ENCODE measurements at regions not wholly inside any gene's neighbourhood (a gene's known extent, or its start where the extent isn't known, plus 50 kb on each side); places are given as distances from the start of the nearest gene placed in this dataset.
"Not testable (repeated sequence)": the region's sequence is repeated elsewhere in the genome, so short reads cannot be mapped to it uniquely, and the experiment has no call there.

DNA sequence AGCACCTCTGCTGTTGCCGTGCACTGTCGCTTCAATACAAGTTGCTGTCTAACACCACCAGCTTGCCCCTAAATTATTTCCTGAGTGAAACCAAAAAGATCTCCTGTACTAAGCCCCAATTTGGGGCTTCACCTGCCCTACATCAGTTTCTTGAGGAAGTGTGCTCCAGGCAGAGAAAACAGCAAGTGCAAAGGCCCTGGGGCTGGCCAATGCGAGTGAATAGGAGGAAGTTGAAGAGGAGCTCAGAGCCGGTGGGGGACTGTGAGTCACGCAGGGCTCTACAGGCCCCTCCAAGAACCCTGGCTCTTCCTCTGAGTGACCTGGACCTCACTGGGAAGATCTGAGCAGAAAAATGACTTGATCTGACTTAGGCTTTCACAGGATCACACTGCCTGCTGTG lies 117.2 kb downstream of the IPO8 start:
- no peak for DNase-seq

DNA sequence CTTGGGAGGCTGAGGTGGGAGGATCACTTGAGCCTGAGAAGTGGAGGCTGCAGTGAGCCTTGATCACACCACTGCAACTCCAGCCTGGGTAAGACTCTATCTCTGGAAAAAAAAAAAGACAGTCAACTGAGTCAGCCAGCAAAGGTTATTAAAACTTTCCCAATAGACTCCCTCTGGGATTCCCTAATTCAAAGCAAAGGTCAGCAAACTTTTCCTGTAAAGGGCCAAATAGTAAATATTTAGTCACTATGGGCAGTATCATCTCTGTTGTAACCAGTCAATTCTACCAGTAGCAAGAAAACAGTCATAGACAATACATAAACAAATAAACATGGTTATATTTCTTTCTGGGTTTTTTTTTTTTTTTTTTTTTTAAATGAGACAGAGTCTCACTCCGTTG lies 122.5 kb downstream of the IPO8 start:
- DNase-seq: no peak

DNA sequence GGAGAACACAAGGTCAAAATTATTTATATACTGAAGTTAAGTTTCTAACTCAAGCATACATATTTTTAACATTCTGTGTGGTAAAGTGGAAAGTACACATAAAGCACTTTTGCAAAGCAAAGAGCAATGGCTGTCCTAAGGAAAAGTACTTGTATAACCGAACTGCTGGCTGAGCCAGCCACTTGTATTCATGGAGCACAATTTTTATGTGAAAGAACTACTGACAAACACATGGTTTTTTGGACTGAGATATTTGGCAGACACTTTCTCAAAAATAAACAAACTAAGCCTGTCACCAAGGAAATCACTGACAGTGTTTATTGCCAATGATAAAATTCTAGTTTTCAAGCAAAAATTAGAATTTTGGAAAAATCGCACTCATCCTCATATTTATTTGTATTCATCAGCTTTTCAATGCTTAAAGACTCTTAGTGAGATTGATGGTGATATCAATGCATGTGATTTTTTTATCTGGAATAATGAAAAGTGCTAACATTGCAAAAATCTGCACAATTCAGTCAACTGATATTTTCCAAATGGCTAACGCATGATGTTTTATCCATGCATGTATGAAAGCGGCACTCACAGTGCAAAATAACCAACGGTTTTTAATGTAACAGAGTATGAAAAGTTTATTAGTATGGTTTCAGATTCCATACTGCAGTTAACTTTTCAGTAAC lies 125.3 kb downstream of the IPO8 start:
- no peak for DNase-seq

- DNase-seq: no peak
Measured at GRCh38 chr12:30569426-30569825, 126.2 kb downstream of the IPO8 start.

DNA sequence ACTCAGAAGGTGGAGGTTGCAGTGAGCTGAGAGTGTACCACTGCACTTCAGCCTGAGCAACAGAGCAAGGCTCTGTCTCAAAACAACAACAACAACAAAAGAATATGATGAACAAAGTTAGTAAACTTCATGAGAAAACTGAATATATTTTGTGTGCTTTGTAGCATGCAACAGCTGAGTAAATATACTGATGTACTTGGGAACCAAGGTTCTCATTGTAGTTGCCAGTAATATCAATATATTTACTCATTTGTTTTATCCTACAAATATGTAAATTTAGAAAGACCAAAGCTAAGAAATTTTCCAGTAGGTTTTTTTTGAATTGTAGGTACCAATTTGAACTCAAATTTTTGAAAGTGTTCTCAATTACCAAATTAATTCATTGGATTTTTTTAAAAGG lies 127.2 kb downstream of the IPO8 start:
- DNase-seq: no peak

- DNase-seq: no peak
Measured at GRCh38 chr12:30567082-30567481, 128.6 kb downstream of the IPO8 start.

DNA sequence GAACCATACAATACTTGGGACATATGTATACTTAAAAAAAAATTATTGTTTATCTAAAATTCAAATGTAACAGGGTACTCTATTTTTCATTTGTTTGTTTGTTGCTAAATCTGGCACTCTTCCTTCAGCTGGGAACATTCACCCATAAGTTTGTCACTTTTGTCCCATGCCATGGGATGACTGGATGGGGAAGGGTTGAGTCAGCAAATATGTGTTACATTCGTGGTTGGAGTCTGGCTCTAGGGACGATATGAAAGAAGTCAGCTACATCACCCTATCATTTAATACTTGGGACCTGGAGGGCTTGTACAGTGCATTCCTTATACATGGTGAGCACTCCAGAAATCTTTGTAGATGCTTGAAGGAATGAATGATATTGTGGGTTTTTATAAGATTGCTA lies 131.3 kb downstream of the IPO8 start:
- no peak for DNase-seq

DNA sequence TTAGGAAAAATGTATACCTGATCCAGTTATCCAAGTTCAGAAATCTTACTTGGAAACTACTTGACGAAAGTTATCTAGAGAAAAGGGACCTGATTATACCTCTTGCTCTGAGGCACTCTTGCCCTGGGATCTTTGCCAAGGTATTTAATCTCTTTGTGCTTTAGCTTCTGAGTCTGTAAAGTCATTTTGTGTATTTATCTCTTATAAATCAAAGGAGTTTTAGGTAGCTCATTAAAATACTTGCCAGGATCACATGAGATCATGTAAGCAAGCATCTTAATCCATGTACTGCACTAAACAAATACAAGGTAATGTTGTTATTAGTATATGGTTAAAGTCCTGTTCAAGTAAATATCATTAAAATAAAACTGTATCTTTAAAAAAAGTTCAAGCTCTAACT lies 147.5 kb downstream of the IPO8 start:
- DNase-seq: no peak

GRCh38 chr12:30546121-30546520 lies 149.5 kb downstream of the IPO8 start:
- no peak for DNase-seq

DNA sequence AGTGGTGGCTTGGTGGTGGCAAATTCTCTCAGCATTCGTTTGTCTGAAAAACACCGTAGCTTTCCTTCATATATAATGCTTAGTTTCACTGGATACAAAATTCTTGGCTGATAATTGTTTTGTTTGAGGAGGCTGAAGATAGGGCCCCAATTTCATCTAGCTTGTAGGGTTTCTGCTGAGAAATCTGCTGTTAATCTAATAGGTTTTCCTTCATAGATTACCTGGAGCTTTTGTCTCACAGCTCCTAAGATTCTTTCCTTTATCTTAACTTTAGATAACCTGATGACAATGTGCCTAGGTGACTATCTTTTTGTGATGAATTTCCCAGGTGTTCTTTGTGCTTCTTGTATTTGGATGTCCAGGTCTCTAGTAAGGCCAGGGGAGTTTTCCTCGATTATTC lies 151.0 kb downstream of the IPO8 start:
- DNase-seq: not testable (repeated sequence)

DNA sequence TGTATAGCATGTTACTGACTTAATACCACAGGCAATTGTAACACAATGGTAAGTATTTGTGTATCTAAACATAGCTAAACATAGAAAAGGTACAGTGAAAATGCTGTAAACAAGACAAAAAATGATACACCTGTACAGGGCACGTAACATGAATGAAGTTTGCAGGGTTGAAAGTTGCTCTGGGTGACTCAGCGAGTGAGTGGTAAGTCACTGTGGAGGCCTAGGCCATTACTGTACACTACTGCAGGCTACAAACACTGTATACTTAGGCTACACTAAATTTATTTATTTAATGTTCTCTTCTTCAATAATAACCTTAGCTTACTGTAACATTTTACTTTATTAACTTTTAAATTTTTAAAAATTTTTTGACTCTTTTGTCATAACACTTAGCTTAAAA lies 158.4 kb downstream of the IPO8 start:
- DNase-seq: no peak

GRCh38 chr12:30533558-30534265 lies 162.0 kb downstream of the IPO8 start:
- DNase-seq: no peak

DNA sequence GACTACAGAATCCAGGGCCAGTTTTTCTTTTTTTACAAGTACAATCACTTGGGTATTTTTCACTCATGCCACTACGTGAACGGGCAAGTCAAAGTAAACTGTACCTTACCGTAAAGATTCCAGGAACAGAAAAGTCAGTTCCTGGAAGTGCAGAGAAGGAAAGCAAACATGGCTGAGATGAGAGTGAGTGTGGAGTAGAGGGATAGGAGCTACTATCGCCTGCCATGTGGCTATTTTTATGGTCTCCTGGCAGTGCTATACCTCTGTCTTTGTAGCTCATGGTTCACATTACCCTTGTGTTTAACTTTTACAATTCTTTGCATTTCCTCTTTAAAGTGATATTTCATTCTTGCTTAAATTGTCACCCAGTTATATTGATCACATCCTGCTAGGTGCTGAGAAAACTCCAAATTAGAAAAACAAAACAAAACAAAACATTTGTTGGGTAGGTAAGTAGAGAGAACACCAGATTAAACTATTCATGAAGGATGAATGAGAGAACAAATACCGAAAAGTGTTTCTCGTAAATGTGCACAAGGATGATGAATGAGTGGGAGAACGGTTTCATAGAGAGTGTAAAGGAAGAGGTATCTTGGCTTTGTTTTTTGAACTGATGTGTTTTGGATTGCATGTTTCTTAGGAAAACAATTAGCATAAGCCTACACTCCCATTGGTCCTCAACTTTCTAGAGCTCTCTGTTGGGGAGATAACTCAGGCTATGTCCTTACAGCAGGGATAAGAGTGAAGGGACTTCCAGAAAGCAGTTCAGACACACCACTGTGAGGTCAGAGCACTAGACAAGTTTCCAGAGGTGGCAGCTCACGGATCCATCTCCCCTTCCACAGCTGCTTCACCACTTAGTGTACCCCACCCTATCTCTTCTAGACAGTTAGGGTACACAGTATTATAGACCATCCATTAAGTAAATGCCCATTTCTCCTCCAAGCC lies 163.7 kb downstream of the IPO8 start:
- DNase-seq: no peak

GRCh38 chr12:30529489-30530269 lies 166.0 kb downstream of the IPO8 start:
- DNase-seq: no peak

GRCh38 chr12:30525171-30525570 lies 170.5 kb downstream of the IPO8 start:
- no peak for DNase-seq

DNA sequence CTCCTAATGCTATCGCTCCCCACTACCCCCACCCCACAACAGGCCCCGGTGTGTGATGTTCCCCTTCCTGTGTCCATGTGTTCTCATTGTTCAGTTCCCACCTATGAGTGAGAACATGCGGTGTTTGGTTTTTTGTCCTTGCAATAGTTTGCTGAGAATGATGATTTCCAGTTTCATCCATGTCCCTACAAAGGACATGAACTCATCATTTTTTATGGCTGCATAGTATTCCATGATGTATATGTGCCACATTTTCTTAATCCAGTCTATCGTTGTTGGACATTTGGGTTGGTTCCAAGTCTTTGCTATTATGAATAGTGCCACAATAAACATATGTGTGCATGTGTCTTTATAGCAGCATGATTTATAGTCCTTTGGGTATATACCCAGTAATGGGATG lies 175.4 kb downstream of the IPO8 start:
- not testable (repeated sequence) for DNase-seq

- DNase-seq: no peak
Measured at GRCh38 chr12:30519535-30519934, 176.1 kb downstream of the IPO8 start.

DNA sequence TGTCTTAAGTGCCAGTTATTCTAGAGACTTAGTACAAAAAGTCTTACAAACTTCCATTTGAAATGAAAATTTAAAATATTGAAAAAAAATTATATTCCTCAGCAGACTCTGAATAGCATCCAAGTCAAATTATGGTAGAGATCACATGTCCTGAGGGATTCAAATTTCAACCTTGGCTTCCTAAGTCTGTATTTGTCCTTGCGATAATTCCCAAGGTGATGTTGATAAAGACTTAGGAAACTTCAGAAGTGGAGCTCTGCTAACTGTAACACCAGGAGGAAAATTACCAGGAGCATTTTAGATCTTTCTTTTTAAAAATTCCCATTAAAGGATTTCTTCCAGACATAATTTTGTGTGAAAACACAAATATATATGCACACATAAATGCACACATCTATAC lies 178.3 kb downstream of the IPO8 start:
- DNase-seq: no peak

GRCh38 chr12:30515351-30515750 lies 180.3 kb downstream of the IPO8 start:
- DNase-seq: no peak

- no peak for DNase-seq
Measured at GRCh38 chr12:30514666-30515065, 181.0 kb downstream of the IPO8 start.

DNA sequence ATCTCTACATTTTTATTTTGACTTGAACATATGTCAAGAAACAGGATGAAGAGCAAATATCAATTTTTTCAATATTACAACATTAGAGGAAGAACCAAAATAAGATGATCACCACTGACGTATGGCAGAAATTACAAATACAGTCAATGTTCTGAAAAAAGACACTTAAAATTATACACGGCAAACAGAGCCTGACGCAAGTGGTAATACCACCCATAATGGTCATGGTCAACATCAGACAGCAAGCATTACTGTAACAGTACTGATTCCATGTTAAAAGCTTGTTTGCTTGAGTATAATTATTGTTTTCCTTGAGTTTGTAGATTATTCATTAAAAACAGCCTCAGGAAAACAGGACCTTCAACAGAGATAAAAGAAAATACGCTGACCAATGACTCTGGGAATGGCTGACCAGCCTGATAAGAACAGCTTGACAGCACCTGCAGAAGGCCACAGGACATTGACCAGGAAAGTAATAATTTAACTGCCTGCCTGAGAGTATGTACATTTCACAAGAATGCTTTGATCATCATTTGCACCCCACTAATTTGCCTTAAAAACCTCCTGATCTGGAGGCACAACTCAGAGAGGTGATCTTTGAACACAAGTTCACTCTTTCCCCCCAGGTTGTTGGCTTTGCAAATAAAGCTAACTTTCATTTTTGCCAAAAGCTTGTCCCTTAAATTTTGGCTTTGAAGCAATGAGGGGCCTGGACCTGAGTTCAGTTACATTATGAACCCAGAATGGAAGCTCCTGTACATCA lies 187.3 kb downstream of the IPO8 start:
- DNase-seq: no peak

DNA sequence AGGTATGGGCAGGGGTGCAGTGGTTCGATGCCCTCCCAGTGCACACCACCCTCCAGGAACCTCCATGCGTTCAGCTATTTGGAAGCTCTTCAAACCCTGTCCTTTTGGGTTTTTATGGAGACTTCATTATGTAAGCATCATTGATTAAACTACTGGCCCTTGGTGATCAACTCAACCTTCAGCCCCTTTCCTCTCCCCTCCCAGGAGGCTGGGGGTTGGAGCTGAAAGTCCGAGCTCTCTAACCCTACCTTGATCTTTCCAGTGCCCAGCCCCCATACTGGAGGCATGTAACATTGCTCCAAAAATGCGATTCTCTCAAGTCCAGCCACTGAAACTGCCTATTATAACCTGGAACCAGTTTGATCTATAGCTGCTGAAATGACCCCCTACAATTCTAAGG lies 188.1 kb downstream of the IPO8 start:
- DNase-seq: no peak

All from T-helper 2 cell (primary cell).